ENCODE measurements at regions not wholly inside any gene's neighbourhood (a gene's known extent, or its start where the extent isn't known, plus 50 kb on each side); places are given as distances from the start of the nearest gene placed in this dataset.
"Not testable (repeated sequence)": the region's sequence is repeated elsewhere in the genome, so short reads cannot be mapped to it uniquely, and the experiment has no call there.

DNA sequence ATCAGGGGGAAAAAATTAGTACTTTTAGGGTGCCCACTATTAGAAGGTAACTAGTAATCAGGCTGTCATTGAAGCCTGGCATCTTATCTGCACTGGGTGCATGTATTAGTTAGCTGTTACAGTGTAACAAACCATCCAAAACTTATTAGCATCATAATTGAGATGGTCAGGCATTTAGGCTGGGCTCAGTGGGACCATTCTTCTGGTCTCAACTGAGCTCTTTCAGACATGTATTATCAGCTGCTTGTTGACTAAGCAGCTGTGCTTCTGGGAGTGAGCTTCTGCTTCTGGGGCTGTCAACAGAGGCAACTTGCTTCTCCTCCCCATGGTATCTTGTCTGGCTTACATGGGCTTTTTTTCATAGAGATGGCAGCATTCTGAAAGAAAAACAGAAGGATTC, 154.0 kb upstream of the ZNF92 start:
- Histone ChIP-seq H3K27ac (no peak overlapping the region), H3K36me3 (no peaks in the 10 kb centered on the region), H3K27me3 (replicated peaks; ENCODE audit: insufficient read depth) (no peaks in the 10 kb centered on the region), H3K9me3 (no peaks in the 10 kb centered on the region), H3K4me1 (replicated peaks) (no peaks in the 10 kb centered on the region), H3K4me3 (no peak overlapping the region)
- TF ChIP-seq POLR2AphosphoS5 (IDR thresholded peaks at IDR 0.05), result no peak
- TF ChIP-seq, protein P1, sequence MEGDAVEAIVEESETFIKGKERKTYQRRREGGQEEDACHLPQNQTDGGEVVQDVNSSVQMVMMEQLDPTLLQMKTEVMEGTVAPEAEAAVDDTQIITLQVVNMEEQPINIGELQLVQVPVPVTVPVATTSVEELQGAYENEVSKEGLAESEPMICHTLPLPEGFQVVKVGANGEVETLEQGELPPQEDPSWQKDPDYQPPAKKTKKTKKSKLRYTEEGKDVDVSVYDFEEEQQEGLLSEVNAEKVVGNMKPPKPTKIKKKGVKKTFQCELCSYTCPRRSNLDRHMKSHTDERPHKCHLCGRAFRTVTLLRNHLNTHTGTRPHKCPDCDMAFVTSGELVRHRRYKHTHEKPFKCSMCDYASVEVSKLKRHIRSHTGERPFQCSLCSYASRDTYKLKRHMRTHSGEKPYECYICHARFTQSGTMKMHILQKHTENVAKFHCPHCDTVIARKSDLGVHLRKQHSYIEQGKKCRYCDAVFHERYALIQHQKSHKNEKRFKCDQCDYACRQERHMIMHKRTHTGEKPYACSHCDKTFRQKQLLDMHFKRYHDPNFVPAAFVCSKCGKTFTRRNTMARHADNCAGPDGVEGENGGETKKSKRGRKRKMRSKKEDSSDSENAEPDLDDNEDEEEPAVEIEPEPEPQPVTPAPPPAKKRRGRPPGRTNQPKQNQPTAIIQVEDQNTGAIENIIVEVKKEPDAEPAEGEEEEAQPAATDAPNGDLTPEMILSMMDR (IDR thresholded peaks at IDR 0.05), result no peak
- DNase-seq (ENCODE audit: low spot score), result no peak
- intact Hi-C loops (cut with DNase I), result no loop called here

DNA sequence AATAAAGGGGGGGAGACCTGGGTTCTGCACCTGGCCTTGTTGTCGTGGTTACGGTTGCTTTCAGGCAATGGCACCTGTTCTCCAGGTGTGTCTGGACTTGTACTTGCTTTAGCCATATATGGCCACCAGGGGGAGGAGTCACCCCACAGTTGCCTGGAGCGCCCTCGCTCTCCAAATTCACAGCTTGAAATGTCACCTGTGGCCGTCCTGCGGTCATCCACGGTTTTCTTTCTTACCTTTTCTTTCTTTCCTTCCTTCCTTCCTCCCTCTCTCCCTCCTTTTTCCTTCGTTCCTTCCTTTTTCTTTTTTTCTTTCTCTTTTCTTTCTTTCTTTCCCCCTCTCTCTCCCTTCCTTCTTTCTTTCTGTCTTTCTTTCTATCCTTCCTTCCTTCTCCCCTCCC, 157.2 kb upstream of the ZNF92 start:
- intact Hi-C loops (cut with DNase I), result no loop called here
- no peak overlapping the region for H3K4me3 ChIP-seq
- no peaks in the 10 kb centered on the region for H3K9me3 ChIP-seq
- no peaks in the 10 kb centered on the region for H3K36me3 ChIP-seq
- TF ChIP-seq, protein P1 (IDR thresholded peaks at IDR 0.05), result peak; percentile 33 to 73 (median 66)
- TF ChIP-seq POLR2A (IDR thresholded peaks at IDR 0.05), result no peak
- WGBS, result 16% methylated on average over 8 of the region's 8 CpGs
- no peak overlapping the region for H3K27ac ChIP-seq
- DNase-seq (ENCODE audit: low spot score), result peak; percentile 74
- H3K4me1 ChIP-seq (replicated peaks), result no peaks in the 10 kb centered on the region
- H3K27me3 ChIP-seq (replicated peaks; ENCODE audit: insufficient read depth), result no peaks in the 10 kb centered on the region

DNA sequence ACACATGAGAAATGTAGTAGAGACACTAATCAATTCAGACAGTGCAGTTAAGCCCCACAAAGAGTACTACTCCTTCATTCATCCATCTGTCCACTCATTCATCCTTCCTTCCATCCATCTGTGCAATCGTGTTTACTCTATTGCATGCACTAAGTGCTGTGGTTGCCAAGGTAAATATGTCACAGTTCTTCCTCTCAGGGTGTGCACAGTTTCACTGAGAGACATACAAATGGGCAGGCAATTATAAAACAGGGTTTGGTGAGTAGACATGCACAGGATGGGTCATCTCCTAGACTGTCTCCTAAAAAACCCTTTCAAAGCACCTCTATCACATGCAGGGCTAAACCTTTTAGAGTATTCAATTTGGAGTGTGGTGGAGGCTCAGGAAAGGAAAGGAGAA, 160.4 kb upstream of the ZNF92 start:
- H3K9me3 ChIP-seq; H3K36me3 ChIP-seq; DNase-seq (ENCODE audit: low spot score); H3K4me3 ChIP-seq; H3K4me1 ChIP-seq (replicated peaks); H3K27me3 ChIP-seq (replicated peaks; ENCODE audit: insufficient read depth); intact Hi-C loops (cut with DNase I); H3K27ac ChIP-seq: not testable (repeated sequence)
- peak; percentile 28 for TF ChIP-seq POLR2AphosphoS5 (IDR thresholded peaks at IDR 0.05)
- 27% methylated on average over 1 of the region's 1 CpG for WGBS

DNA sequence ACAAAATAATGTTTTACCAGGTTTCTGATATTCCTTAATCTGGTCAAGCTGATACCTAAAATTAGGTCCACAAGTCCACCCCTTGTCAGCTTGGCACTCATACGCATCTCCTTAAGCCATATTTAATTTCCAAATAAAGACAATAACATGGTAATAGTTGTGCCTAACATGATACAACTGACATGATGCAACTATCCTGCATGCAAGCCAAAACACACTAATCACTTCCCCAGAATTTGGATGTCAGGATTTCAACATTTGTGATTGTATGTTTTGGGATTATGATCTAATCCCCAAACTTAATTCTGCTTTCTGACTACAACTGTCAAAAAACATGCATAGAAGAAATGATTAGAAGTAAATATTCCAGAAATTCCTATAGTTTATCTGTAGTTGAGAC, 174.4 kb upstream of the ZNF92 start:
- H3K4me1 ChIP-seq (replicated peaks); H3K9me3 ChIP-seq; H3K27me3 ChIP-seq (replicated peaks; ENCODE audit: insufficient read depth); intact Hi-C loops (cut with DNase I); H3K27ac ChIP-seq; DNase-seq (ENCODE audit: low spot score); H3K4me3 ChIP-seq; H3K36me3 ChIP-seq: not testable (repeated sequence)
- WGBS, result 100% methylated on average over 1 of the region's 1 CpG

DNA sequence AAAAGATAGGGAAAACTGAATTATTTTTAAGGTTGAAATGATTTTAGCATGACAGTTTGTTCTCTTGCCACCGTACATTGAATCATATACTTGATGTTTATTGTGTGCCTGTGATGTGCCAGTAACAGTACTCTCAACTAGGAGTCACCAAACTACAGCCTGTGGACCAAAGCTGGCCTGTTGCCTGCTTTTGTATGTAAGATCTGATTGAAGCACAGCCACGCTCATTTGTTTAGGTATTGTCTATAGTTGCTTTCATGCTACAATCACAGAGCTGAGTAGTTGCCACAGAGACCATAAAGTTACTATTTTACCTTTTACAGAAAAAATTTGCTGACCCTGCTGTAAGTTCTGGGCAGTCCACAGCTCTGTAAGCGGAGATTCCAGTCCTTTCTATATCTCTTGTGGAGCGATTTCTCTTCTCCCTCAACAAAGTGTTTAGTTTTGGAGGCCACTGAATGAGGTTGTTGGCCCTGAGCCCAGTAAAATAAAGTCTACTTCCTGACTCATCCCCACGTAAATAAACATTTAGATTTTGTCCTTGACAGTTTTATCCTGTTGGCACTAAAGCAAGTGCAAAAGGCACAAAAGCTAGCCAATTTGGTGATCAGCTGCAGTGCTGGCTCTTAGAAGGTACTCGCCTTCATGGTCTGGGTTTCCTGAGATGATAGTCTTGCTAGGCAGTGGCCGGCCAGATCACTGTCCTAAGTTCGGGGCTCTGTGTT, 180.2 kb upstream of the ZNF92 start:
- WGBS, result 18% methylated on average over 4 of the region's 8 CpGs
- H3K4me1 ChIP-seq (replicated peaks); intact Hi-C loops (cut with DNase I); H3K27me3 ChIP-seq (replicated peaks; ENCODE audit: insufficient read depth); H3K27ac ChIP-seq; H3K36me3 ChIP-seq; H3K9me3 ChIP-seq; H3K4me3 ChIP-seq; DNase-seq (ENCODE audit: low spot score): not testable (repeated sequence)

DNA sequence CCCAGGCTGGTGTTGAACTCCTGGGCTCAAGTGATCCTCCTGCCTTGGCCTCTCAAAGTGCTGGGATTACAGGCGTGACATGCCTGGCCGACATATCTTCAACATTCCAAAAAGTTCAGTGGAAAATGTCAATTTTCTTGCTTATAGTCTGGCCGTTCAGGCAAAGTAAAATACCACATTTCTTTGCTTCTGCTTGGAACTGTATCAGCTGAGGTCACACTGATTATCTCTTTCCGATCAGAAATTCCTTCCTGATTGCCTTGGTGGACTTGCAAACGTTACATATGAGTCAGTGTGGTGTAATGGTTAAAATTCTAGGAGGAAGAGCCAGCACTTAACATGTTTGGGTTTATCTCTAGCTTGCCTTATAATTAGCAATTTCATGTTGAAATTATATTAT, 170.6 kb upstream of the ERV3-1 start:
- H3K9me3 ChIP-seq, result not testable (repeated sequence)

DNA sequence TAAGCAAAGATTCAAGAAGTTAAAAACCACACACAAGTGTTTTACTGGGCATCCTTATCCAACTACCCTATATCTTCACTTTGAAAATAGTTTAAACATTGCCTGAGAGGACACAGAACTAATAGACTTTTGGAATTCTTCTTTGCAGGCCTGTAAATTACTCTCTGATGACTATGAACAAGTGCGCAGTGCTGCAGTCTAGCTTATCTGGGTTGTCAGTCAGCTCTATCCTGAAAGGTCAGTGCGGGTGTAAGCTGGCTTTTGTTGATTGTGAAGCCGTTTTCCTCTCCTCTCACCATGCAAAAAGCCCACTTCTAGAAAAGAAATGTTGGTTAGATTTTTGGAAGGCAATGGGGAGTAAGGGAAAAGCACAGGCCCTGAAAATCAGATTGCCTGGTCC, 143.6 kb upstream of the ERV3-1 start:
- H3K4me1 ChIP-seq (replicated peaks); H3K4me3 ChIP-seq; H3K9me3 ChIP-seq; H3K27me3 ChIP-seq (replicated peaks; ENCODE audit: insufficient read depth); H3K27ac ChIP-seq; intact Hi-C loops (cut with DNase I); H3K36me3 ChIP-seq; DNase-seq (ENCODE audit: low spot score): not testable (repeated sequence)
- no CpG with 5 or more reads among the region's 3 CpGs for WGBS

More for the DNA sequence above, 170.6 kb upstream of the ERV3-1 start:
- DNase-seq (ENCODE audit: low spot score); H3K27ac ChIP-seq; H3K36me3 ChIP-seq; H3K27me3 ChIP-seq (replicated peaks; ENCODE audit: insufficient read depth); H3K4me3 ChIP-seq; H3K4me1 ChIP-seq (replicated peaks); intact Hi-C loops (cut with DNase I): not testable (repeated sequence)
- WGBS, result 56% methylated on average over 5 of the region's 5 CpGs

DNA sequence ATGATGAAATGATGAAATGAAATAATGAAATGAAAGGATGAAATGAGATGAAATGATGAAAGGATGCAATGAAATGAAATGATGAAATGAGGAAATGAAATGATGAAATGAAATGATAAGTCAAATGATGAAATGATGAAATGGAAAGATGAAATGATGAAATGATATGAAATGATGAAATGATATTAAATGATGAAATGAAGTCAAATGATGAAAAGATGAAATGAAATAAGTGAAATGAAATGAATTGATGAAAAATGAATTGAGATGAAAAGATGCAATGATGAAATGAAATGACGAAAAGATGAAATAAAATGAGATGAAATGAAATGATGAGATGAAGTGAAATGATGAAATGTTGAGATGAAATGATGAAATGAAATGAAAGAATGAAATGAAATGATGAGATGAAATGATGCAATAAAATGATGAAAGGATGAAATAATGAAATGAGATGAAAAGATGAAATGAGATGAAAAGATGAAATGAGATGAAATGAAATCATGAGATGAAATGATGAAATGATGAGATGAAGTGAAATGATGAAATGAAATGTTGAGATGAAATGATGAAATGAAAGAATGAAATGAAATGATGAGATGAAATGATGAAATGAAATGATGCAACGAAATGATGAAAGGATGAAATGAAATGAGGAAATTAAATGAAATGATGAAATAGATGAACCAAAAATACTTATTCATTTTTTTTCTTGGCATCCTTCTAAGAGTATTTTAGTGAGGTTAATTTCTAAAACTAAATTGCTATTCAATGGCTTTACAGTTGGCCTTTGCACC, 139.8 kb upstream of the ERV3-1 start:
- H3K4me1 ChIP-seq (replicated peaks); DNase-seq (ENCODE audit: low spot score); H3K27me3 ChIP-seq (replicated peaks; ENCODE audit: insufficient read depth); H3K4me3 ChIP-seq; H3K9me3 ChIP-seq; intact Hi-C loops (cut with DNase I); H3K36me3 ChIP-seq; H3K27ac ChIP-seq: not testable (repeated sequence)
- WGBS, result 95% methylated on average over 2 of the region's 2 CpGs

DNA sequence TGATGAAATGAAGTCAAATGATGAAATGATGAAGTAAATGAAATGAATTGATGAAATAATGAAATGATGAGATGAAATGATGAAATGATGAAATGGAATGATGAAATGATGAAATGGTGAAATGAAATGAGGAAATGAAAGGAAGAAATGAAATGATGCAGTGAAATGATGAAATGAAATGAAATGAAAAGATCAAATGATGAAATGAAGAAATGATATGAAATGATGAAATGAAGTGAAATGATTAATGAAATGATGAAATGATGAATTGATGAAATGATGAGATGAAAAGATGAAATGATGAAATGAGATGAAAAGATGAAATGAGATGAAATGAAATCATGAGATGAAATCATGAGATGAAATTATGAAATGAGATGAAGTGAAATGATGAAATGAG, 139.2 kb upstream of the ERV3-1 start:
- H3K27me3 ChIP-seq (replicated peaks; ENCODE audit: insufficient read depth); H3K4me1 ChIP-seq (replicated peaks); H3K9me3 ChIP-seq; H3K4me3 ChIP-seq; intact Hi-C loops (cut with DNase I); H3K27ac ChIP-seq; DNase-seq (ENCODE audit: low spot score); H3K36me3 ChIP-seq: not testable (repeated sequence)

DNA sequence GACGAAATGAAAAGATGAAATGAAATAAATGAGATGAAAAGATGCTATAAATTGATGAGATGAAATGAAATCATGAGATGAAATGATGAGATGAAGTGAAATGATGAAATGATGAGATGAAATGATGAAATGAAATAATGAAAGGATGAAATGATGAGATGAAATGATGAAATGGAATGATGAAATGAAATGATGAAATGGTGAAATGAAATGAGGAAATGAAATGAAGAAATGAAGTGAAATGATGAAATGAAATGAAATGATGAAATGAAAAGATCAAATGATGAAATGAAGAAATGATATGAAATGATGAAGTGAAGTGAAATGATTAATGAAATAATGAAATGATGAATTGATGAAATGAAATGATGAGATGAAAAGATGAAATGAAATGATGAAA, 138.5 kb upstream of the ERV3-1 start:
- H3K27me3 ChIP-seq (replicated peaks; ENCODE audit: insufficient read depth); H3K9me3 ChIP-seq; H3K27ac ChIP-seq; H3K4me3 ChIP-seq; intact Hi-C loops (cut with DNase I); H3K36me3 ChIP-seq; DNase-seq (ENCODE audit: low spot score); H3K4me1 ChIP-seq (replicated peaks): not testable (repeated sequence)
- 75% methylated on average over 1 of the region's 1 CpG for WGBS

Measured in prostate gland (tissue), 2 donors.